Esophagus squamous epithelium (tissue), 4 donors: ENCODE measurements at regions not wholly inside any gene's neighbourhood (a gene's known extent, or its start where the extent isn't known, plus 50 kb on each side); places are given as distances from the start of the nearest gene placed in this dataset.

Experiments
- POLR2A ChIP-seq, 4 donors: fragments of 450-650 bp; IDR thresholded peaks; one replicate each; pipeline ENCODE4 v1.6.1; 2017; ENCODE audit warnings: antibody characterized with exemption in 4 of 4, mild to moderate bottlenecking in 4 of 4, moderate library complexity in 3 of 4
- TF ChIP-seq, protein P1 (sequence below), 6 experiments: fragments of 450-650 bp in 4 of 6; fragments of 200-600 bp in 2 of 6; sonication (generic) in 2 of 6; IDR thresholded peaks; one replicate each; pipeline ENCODE4 v1.5.1; 2016 to 2019; ENCODE audit warnings: antibody characterized with exemption in 6 of 6, mild to moderate bottlenecking in 4 of 6, moderate library complexity in 4 of 6

DNA sequence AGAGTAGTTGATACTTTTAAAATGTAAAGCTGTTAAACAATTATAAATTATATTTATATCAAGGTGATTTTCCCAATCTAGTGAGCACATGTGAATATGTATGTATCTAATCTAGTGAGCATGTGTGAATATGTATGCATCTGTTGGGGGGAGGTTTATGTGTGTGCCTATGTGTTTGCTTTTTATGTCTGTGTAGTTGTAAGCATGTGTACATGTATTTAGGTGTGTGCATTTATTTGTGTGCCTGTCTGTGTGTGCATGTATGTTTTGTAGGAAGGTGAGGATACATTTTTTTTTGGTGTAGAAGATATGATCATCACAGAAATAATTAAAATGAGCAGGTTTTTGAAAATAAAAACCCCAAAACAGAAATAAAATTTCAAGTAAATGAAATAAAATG lies 318.9 kb upstream of the CHRM3 start:
- TF ChIP-seq, protein P1, sequence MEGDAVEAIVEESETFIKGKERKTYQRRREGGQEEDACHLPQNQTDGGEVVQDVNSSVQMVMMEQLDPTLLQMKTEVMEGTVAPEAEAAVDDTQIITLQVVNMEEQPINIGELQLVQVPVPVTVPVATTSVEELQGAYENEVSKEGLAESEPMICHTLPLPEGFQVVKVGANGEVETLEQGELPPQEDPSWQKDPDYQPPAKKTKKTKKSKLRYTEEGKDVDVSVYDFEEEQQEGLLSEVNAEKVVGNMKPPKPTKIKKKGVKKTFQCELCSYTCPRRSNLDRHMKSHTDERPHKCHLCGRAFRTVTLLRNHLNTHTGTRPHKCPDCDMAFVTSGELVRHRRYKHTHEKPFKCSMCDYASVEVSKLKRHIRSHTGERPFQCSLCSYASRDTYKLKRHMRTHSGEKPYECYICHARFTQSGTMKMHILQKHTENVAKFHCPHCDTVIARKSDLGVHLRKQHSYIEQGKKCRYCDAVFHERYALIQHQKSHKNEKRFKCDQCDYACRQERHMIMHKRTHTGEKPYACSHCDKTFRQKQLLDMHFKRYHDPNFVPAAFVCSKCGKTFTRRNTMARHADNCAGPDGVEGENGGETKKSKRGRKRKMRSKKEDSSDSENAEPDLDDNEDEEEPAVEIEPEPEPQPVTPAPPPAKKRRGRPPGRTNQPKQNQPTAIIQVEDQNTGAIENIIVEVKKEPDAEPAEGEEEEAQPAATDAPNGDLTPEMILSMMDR (IDR thresholded peaks at IDR 0.05) = no peak
- no peak for TF ChIP-seq POLR2A (IDR thresholded peaks at IDR 0.05)
